Karpas-422 (cell line): ENCODE measurements at regions not wholly inside any gene's neighbourhood (a gene's known extent, or its start where the extent isn't known, plus 50 kb on each side); places are given as distances from the start of the nearest gene placed in this dataset.

ENCODE experiments used
- DNase-seq: peaks from one replicate; pipeline ENCODE4 v3.0.0-alpha.2; 2015
- H2AFZ ChIP-seq: fragments of 200-600 bp; sonication (generic); 2 replicates; pipeline ENCODE4 v1.6.1; 2014; ENCODE audit warnings: antibody characterized with exemption, low read length, mixed read lengths
- H3K27ac ChIP-seq: fragments of 200-600 bp; sonication (generic); 2 replicates; pipeline ENCODE4 v1.5.1; 2014; ENCODE audit warnings: mild to moderate bottlenecking, low read length, moderate library complexity
- H3K27me3 ChIP-seq: fragments of 200-600 bp; sonication (generic); 2 replicates; pipeline ENCODE4 v1.6.1; 2014; ENCODE audit warnings: low read length, mixed read lengths
- H3K36me3 ChIP-seq: fragments of 200-600 bp; sonication (generic); 2 replicates; pipeline ENCODE4 v1.6.1; 2014; ENCODE audit warnings: low read length, mixed read lengths; ENCODE audit not compliant: insufficient read depth
- H3K4me1 ChIP-seq: fragments of 200-600 bp; sonication (generic); 2 replicates; pipeline ENCODE4 v1.6.1; 2014; ENCODE audit warnings: mild to moderate bottlenecking, low read length, mixed read lengths
- H3K4me2 ChIP-seq: fragments of 200-600 bp; sonication (generic); 2 replicates; pipeline ENCODE4 v1.6.1; 2014; ENCODE audit warnings: low read length, low read depth, mild to moderate bottlenecking; ENCODE audit not compliant: poor library complexity, severe bottlenecking
- H3K4me3 ChIP-seq: fragments of 200-600 bp; sonication (generic); 2 replicates; pipeline ENCODE4 v1.5.1; 2014; ENCODE audit warnings: mild to moderate bottlenecking, antibody characterized with exemption, low read length, mixed read lengths
- H3K79me2 ChIP-seq: fragments of 200-600 bp; sonication (generic); 2 replicates; pipeline ENCODE4 v1.6.1; 2014; ENCODE audit warnings: mild to moderate bottlenecking, low read length, mixed read lengths
- H3K9ac ChIP-seq: fragments of 200-600 bp; sonication (generic); 2 replicates; pipeline ENCODE4 v1.6.0; 2014; ENCODE audit warnings: low read length
- H3K9me2 ChIP-seq: fragments of 200-600 bp; sonication (generic), shearing (Covaris generic); replicated peaks from 2 replicates; pipeline ENCODE4 v1.6.0; 2014; ENCODE audit warnings: mild to moderate bottlenecking, low read length, moderate library complexity; ENCODE audit not compliant: insufficient read depth
- H3K9me3 ChIP-seq: fragments of 300-700, 200-600 bp; sonication (generic); 2 replicates; pipeline ENCODE4 v1.6.1; 2014; ENCODE audit warnings: low read length, mixed read lengths
- H4K20me1 ChIP-seq: fragments of 200-600 bp; sonication (generic); 2 replicates; pipeline ENCODE4 v1.6.1; 2014; ENCODE audit warnings: mild to moderate bottlenecking, antibody characterized with exemption, low read length, low read depth; ENCODE audit not compliant: insufficient read depth

- Histone ChIP-seq H3K4me1 (no peaks in the 10 kb centered on the region), H3K9me2 (no peaks in the 10 kb centered on the region), H3K36me3 (no peaks in the 10 kb centered on the region), H3K9ac (no peak overlapping the region), H3K27me3 (no peaks in the 10 kb centered on the region), H3K9me3 (no peaks in the 10 kb centered on the region), H4K20me1 (no peaks in the 10 kb centered on the region), H2AFZ (no peak overlapping the region), H3K4me3 (no peak overlapping the region), H3K79me2 (no peaks in the 10 kb centered on the region), H3K27ac (no peak overlapping the region), H3K4me2 (no peak overlapping the region)
- DNase-seq = no peak
These were observed 135.9 kb upstream of the SOX4 start for GRCh38 chr6:21457647-21458046.

DNA sequence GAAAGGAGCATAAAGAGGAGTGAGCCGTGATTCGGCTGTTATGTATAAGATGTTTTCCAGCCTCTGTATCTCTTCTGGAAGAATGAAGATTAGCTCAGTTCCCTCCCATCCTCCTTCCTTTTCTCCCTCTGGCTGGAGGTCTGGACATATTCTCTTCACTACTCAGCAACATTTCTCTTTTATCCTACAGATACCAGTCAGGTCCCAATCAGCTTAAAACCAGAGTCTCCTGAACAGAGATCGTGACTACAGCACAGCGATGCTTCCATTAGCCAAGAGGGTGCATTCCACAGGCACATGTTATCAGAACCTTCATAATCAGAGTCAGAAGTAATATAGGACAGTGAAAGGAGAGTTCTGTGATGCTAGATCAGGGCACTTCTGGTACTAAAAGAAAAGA is 133.9 kb upstream of the SOX4 start:
- H3K4me3 ChIP-seq = no peak overlapping the region
- H4K20me1 ChIP-seq = no peaks in the 10 kb centered on the region
- H3K27me3 ChIP-seq = no peaks in the 10 kb centered on the region
- H3K4me2 ChIP-seq = no peak overlapping the region
- no peak overlapping the region for H3K27ac ChIP-seq
- no peaks in the 10 kb centered on the region for H3K9me3 ChIP-seq
- no peaks in the 10 kb centered on the region for H3K79me2 ChIP-seq
- no peak overlapping the region for H3K9ac ChIP-seq
- H3K4me1 ChIP-seq = no peaks in the 10 kb centered on the region
- no peaks in the 10 kb centered on the region for H3K9me2 ChIP-seq
- no peaks in the 10 kb centered on the region for H3K36me3 ChIP-seq
- DNase-seq = no peak
- H2AFZ ChIP-seq = no peak overlapping the region

- no peak overlapping the region for H2AFZ ChIP-seq
- H3K79me2 ChIP-seq = no peaks in the 10 kb centered on the region
- H4K20me1 ChIP-seq = no peaks in the 10 kb centered on the region
- H3K36me3 ChIP-seq = no peaks in the 10 kb centered on the region
- no peak overlapping the region for H3K9ac ChIP-seq
- H3K4me3 ChIP-seq = no peak overlapping the region
- DNase-seq = no peak
- no peaks in the 10 kb centered on the region for H3K9me3 ChIP-seq
- H3K9me2 ChIP-seq = no peaks in the 10 kb centered on the region
- no peak overlapping the region for H3K27ac ChIP-seq
- H3K27me3 ChIP-seq = no peaks in the 10 kb centered on the region
- H3K4me2 ChIP-seq = no peak overlapping the region
- H3K4me1 ChIP-seq = no peaks in the 10 kb centered on the region
These were observed 131.6 kb upstream of the SOX4 start for GRCh38 chr6:21461844-21462518.

DNA sequence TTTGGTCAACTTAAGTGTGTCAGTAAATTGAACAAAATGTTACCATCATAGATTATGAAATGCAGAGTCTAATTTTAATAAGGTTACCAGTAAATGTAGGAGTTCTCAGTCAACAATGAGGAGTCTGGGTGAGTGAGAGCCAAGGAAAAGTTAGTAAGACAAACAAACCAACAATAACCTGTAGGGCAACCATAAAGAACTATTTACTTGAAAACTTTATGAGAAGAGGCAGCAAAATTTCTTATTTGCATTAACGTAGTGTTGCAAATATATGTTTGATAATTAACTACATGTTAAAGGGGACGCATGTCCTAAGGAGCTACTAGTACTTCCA is 131.1 kb upstream of the SOX4 start:
- Histone ChIP-seq H4K20me1 (no peaks in the 10 kb centered on the region), H3K27me3 (no peaks in the 10 kb centered on the region), H3K36me3 (no peaks in the 10 kb centered on the region), H3K4me3 (no peak overlapping the region), H3K9me2 (no peaks in the 10 kb centered on the region), H3K4me1 (no peaks in the 10 kb centered on the region), H3K4me2 (no peak overlapping the region), H3K9ac (no peak overlapping the region), H3K79me2 (no peaks in the 10 kb centered on the region), H2AFZ (no peak overlapping the region), H3K27ac (no peak overlapping the region), H3K9me3 (no peaks in the 10 kb centered on the region)
- DNase-seq = no peak

DNA sequence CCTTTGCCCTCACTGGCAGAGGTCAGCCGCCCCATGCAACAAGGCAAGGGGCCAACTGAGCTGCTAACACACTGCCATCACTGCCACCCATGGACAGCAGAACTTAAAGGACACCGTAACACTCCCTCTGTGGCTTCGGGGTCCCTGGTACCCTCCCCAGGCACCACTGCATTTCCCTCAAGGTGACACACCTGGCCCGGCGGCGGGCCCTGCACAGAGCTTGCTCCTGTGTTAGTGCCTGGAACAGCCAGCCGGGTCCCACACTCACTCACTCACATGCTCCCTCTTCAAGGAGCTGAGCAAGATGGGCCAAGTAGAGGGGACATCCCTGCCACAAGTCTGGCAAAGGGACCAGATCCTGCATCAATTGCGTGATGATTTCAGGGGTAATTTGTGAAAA is 126.5 kb upstream of the SOX4 start:
- no peaks in the 10 kb centered on the region for H3K9me2 ChIP-seq
- H3K36me3 ChIP-seq = no peaks in the 10 kb centered on the region
- no peaks in the 10 kb centered on the region for H3K4me1 ChIP-seq
- no peak overlapping the region for H3K9ac ChIP-seq
- no peaks in the 10 kb centered on the region for H3K27me3 ChIP-seq
- H2AFZ ChIP-seq = no peak overlapping the region
- H3K4me2 ChIP-seq = no peak overlapping the region
- H3K27ac ChIP-seq = no peak overlapping the region
- no peaks in the 10 kb centered on the region for H3K9me3 ChIP-seq
- no peaks in the 10 kb centered on the region for H4K20me1 ChIP-seq
- H3K79me2 ChIP-seq = no peaks in the 10 kb centered on the region
- no peak overlapping the region for H3K4me3 ChIP-seq
- no peak for DNase-seq

- no peak overlapping the region for H3K4me3 ChIP-seq
These were observed 125.1 kb upstream of the SOX4 start for GRCh38 chr6:21468461-21468860.

GRCh38 chr6:21469213-21469612 is 124.3 kb upstream of the SOX4 start:
- Histone ChIP-seq H3K4me3 (no peak overlapping the region), H3K4me2 (no peak overlapping the region), H2AFZ (no peak overlapping the region), H3K9me3 (no peaks in the 10 kb centered on the region), H3K27ac (no peak overlapping the region), H3K4me1 (no peaks in the 10 kb centered on the region), H4K20me1 (no peaks in the 10 kb centered on the region), H3K79me2 (no peaks in the 10 kb centered on the region), H3K9ac (no peak overlapping the region), H3K27me3 (no peaks in the 10 kb centered on the region), H3K36me3 (no peaks in the 10 kb centered on the region), H3K9me2 (no peaks in the 10 kb centered on the region)
- no peak for DNase-seq

More at GRCh38 chr6:21468461-21468860, 125.1 kb upstream of the SOX4 start:
- Histone ChIP-seq H3K4me1 (no peaks in the 10 kb centered on the region), H4K20me1 (no peaks in the 10 kb centered on the region), H3K79me2 (no peaks in the 10 kb centered on the region), H2AFZ (no peak overlapping the region), H3K27ac (no peak overlapping the region), H3K27me3 (no peaks in the 10 kb centered on the region), H3K4me2 (no peak overlapping the region), H3K9me3 (no peaks in the 10 kb centered on the region), H3K36me3 (no peaks in the 10 kb centered on the region), H3K9me2 (no peaks in the 10 kb centered on the region), H3K9ac (no peak overlapping the region)
- no peak for DNase-seq

GRCh38 chr6:21476112-21476511 is 117.4 kb upstream of the SOX4 start:
- Histone ChIP-seq H3K4me2 (no peak overlapping the region), H3K4me3 (no peak overlapping the region), H2AFZ (no peak overlapping the region), H3K27ac (no peak overlapping the region), H4K20me1 (no peaks in the 10 kb centered on the region), H3K27me3 (no peaks in the 10 kb centered on the region), H3K9me3 (no peaks in the 10 kb centered on the region), H3K9me2 (no peaks in the 10 kb centered on the region), H3K9ac (no peak overlapping the region), H3K36me3 (no peaks in the 10 kb centered on the region), H3K4me1 (peaks cover 6% of the 10 kb centered on the region), H3K79me2 (no peaks in the 10 kb centered on the region)
- DNase-seq = no peak

- Histone ChIP-seq H3K27ac (no peak overlapping the region), H3K4me2 (no peak overlapping the region), H4K20me1 (no peaks in the 10 kb centered on the region), H3K9ac (no peak overlapping the region), H3K9me2 (no peaks in the 10 kb centered on the region), H3K4me1 (peaks cover 6% of the 10 kb centered on the region), H3K36me3 (no peaks in the 10 kb centered on the region), H3K27me3 (no peaks in the 10 kb centered on the region), H3K9me3 (no peaks in the 10 kb centered on the region), H3K79me2 (no peaks in the 10 kb centered on the region), H3K4me3 (no peak overlapping the region), H2AFZ (no peak overlapping the region)
- no peak for DNase-seq
These were observed 115.1 kb upstream of the SOX4 start for GRCh38 chr6:21478411-21478810.
